A549 (cell line): ENCODE measurements at regions not wholly inside any gene's neighbourhood (a gene's known extent, or its start where the extent isn't known, plus 50 kb on each side); places are given as distances from the start of the nearest gene placed in this dataset.

Source experiments
- ATAC-seq, 2 experiments: fragments of 200-7000 bp in 1 of 2; fragments of >200 bp in 1 of 2; cut with Nextera tagmentation in 1 of 2; cut with Tn5 transposase in 1 of 2; 3 replicates each; pipeline versions ENCODE4 v1.8.0 to v1.9.1; 2018 to 2020; ENCODE audit warnings: mild to moderate bottlenecking in 1 of 2, moderate library complexity in 1 of 2
- CTCF ChIA-PET: fragments of 300-600 bp; sonication (Branson Sonifier 250); formaldehyde crosslinking; extraction: SDS; loops from one replicate; lab custom pipeline; 2021; ENCODE audit warnings: antibody characterized with exemption, inconsistent platforms; lab: Yijun Ruan, JAX
- POLR2A ChIA-PET: fragments of 350-600 bp; formaldehyde crosslinking; extraction: SDS; loops from one replicate; lab custom pipeline; 2021; ENCODE audit warnings: antibody characterized with exemption, inconsistent platforms; lab: Yijun Ruan, JAX
- DNase-seq, 2 experiments: peaks; one replicate each; pipeline versions ENCODE4 v3.0.0 to v3.0.0-alpha.2; 2011 to 2016; ENCODE audit warnings: low read depth in 1 of 2, low spot score in 1 of 2
- FAIRE-seq: peaks from 2 replicates; lab custom pipeline; 2011; peaks lifted over from hg19 to GRCh38; lab: Jason Lieb, UNC
- H3K27ac ChIP-seq, 2 experiments: fragments of >200 bp; sonication (Bioruptor Twin); formaldehyde crosslinking; 3 replicates each; pipeline ENCODE4 v1.5.1; 2016 to 2017
- H3K4me1 ChIP-seq: fragments of >200 bp; sonication (Bioruptor Twin); formaldehyde crosslinking; 3 replicates; pipeline ENCODE4 v1.6.1; 2016
- H3K4me2 ChIP-seq: fragments of >200 bp; sonication (Bioruptor Twin); formaldehyde crosslinking; 3 replicates; pipeline ENCODE4 v1.6.1; 2016
- H3K4me3 ChIP-seq: fragments of >200 bp; sonication (Bioruptor Twin); formaldehyde crosslinking; 3 replicates; pipeline ENCODE4 v1.5.1; 2016
- H3K9me3 ChIP-seq: fragments of >200 bp; sonication (Bioruptor Twin); formaldehyde crosslinking; 3 replicates; pipeline ENCODE4 v1.6.1; 2016
- BHLHE40 ChIP-seq: IDR thresholded peaks from 2 replicates; pipeline ENCODE4 v1.6.1; 2012; ENCODE audit warnings: low read depth, low read length, inconsistent platforms
- CBX2 ChIP-seq: fragments of 200-600 bp; sonication (generic); IDR thresholded peaks from 2 replicates; pipeline ENCODE4 v1.6.1; 2016; ENCODE audit warnings: low read depth, mild to moderate bottlenecking, borderline replicate concordance
- CBX8 ChIP-seq: fragments of 200-600 bp; sonication (generic); IDR thresholded peaks from 2 replicates; pipeline ENCODE4 v1.6.1; 2016
- EHMT2 ChIP-seq: fragments of 200-600 bp; sonication (generic); IDR thresholded peaks from 2 replicates; pipeline ENCODE4 v1.6.1; 2016; ENCODE audit warnings: antibody characterized with exemption, low read depth, mild to moderate bottlenecking, moderate library complexity
- ELK1 ChIP-seq: fragments of 150-350 bp; IDR thresholded peaks from 2 replicates; pipeline ENCODE4 v1.6.1; 2014; ENCODE audit warnings: low read depth, mild to moderate bottlenecking, low read length
- ESRRA ChIP-seq: fragments of 150-350 bp; IDR thresholded peaks from 2 replicates; pipeline ENCODE4 v1.6.1; 2014; ENCODE audit warnings: mild to moderate bottlenecking, low read length, borderline replicate concordance
- FOXS1 ChIP-seq: fragments of 250-450 bp; sonication (Bioruptor Pico); IDR thresholded peaks from 2 replicates; pipeline ENCODE4 v1.5.0; 2020; ENCODE audit warnings: mild to moderate bottlenecking, moderate library complexity
- HDAC2 ChIP-seq: fragments of 200-600 bp; sonication (generic); IDR thresholded peaks from 2 replicates; pipeline ENCODE4 v1.6.1; 2016
- HOXB5 ChIP-seq: fragments of 250-450 bp; sonication (Bioruptor Pico); IDR thresholded peaks from 2 replicates; pipeline ENCODE4 v1.5.0; 2020; ENCODE audit warnings: mild to moderate bottlenecking, moderate library complexity
- JUNB ChIP-seq: fragments of >200 bp; sonication (Bioruptor Twin); formaldehyde crosslinking; IDR thresholded peaks from 2 replicates; pipeline ENCODE4 v1.6.1; 2016
- MYC ChIP-seq: IDR thresholded peaks from 2 replicates; pipeline ENCODE4 v1.6.1; 2012; ENCODE audit warnings: mild to moderate bottlenecking, inconsistent platforms, low read length, improper control_type of control experiment, borderline replicate concordance
- POLR2A ChIP-seq: IDR thresholded peaks from 2 replicates; pipeline ENCODE4 v1.6.1; 2012; ENCODE audit warnings: mild to moderate bottlenecking, low read length
- POLR2AphosphoS2 ChIP-seq: conservative IDR thresholded peaks from 2 replicates; pipeline ENCODE4 v1.6.1; 2012; ENCODE audit warnings: low read length, improper control_type of control experiment, inconsistent platforms
- RARB ChIP-seq: fragments of 250-450 bp; sonication (Bioruptor Pico); IDR thresholded peaks from 2 replicates; pipeline ENCODE4 v1.8.0; 2021; ENCODE audit warnings: mild to moderate bottlenecking, moderate library complexity
- REST ChIP-seq: fragments of 200-600 bp; sonication (generic); IDR thresholded peaks from 2 replicates; pipeline ENCODE4 v1.6.1; 2016; ENCODE audit warnings: antibody characterized with exemption, mild to moderate bottlenecking, moderate library complexity
- RNF2 ChIP-seq: fragments of 200-600 bp; sonication (generic); IDR thresholded peaks from 2 replicates; pipeline ENCODE4 v1.6.1; 2016; ENCODE audit warnings: low read depth, mild to moderate bottlenecking, antibody characterized with exemption, moderate library complexity, borderline replicate concordance
- SMC3 ChIP-seq: fragments of >200 bp; sonication (Bioruptor Twin); formaldehyde crosslinking; IDR thresholded peaks from 3 replicates; pipeline ENCODE4 v1.6.1; 2018; ENCODE audit warnings: inconsistent platforms
- TFCP2L1 ChIP-seq: fragments of 250-450 bp; sonication (Bioruptor Pico); IDR thresholded peaks from 2 replicates; pipeline ENCODE4 v1.5.0; 2021; ENCODE audit warnings: mild to moderate bottlenecking
- ZFP36 ChIP-seq: fragments of 450-650 bp; IDR thresholded peaks from 2 replicates; pipeline ENCODE4 v1.6.1; 2014; ENCODE audit warnings: borderline replicate concordance; ENCODE audit not compliant: partially characterized antibody
- ZNF302 ChIP-seq: fragments of 250-450 bp; sonication (Bioruptor Pico); IDR thresholded peaks from 2 replicates; pipeline ENCODE4 v1.9.0; 2021; ENCODE audit warnings: inconsistent platforms, mild to moderate bottlenecking, moderate library complexity
- ZSCAN20 ChIP-seq: fragments of 250-450 bp; sonication (Bioruptor Pico); IDR thresholded peaks from 2 replicates; pipeline ENCODE4 v1.8.0; 2022; ENCODE audit warnings: mild to moderate bottlenecking, moderate library complexity
- WGBS: methylation state at CpG from one replicate; pipeline ENCODE4 v1.1.6; 2017; ENCODE audit errors: missing lambda C conversion rate; 5-methylcytosine and 5-hydroxymethylcytosine counted together

- Histone ChIP-seq H3K4me3 (no peak overlapping the region), H3K4me1 (no peaks in the 10 kb centered on the region), H3K27ac (no peak overlapping the region), H3K4me2 (no peak overlapping the region), H3K9me3 (no peaks in the 10 kb centered on the region)
- ATAC-seq (no peak), FAIRE-seq (no peak), DNase-seq (no peak)
- ChIA-PET POLR2A (no interaction called here), CTCF (no interaction called here)
- WGBS, result 0% methylated on average over 1 of the region's 1 CpG
- TF ChIP-seq JUNB, result no peak
- no peak for TF ChIP-seq SMC3
- TF ChIP-seq FOXS1 (CRISPR knock-in tag), result no peak
- TF ChIP-seq MYC, result no peak
- no peak for TF ChIP-seq CBX2
- TF ChIP-seq TFCP2L1 (CRISPR knock-in tag), result no peak
- TF ChIP-seq POLR2AphosphoS2, result no peak
- TF ChIP-seq REST, result no peak
- TF ChIP-seq ELK1, result no peak
- TF ChIP-seq HOXB5 (CRISPR knock-in tag), result no peak
- TF ChIP-seq ZSCAN20, result no peak
- TF ChIP-seq BHLHE40, result no peak
- TF ChIP-seq HDAC2, result no peak
These were observed 413.2 kb downstream of the LMO7 start for GRCh38 chr13:76049376-76049746.

GRCh38 chr13:76048675-76049375 lies 412.7 kb downstream of the LMO7 start:
- DNase-seq, result no peak
- TF ChIP-seq POLR2AphosphoS2 (no peak), HOXB5 (CRISPR knock-in tag) (no peak), ZNF302 (CRISPR knock-in tag) (no peak), ZFP36 (no peak), SMC3 (no peak), ELK1 (no peak), BHLHE40 (no peak), ZSCAN20 (no peak), CBX8 (no peak), EHMT2 (no peak), RARB (no peak), POLR2A (no peak), ESRRA (no peak), RNF2 (no peak)
- 31% methylated on average over 3 of the region's 3 CpGs for WGBS
- Histone ChIP-seq H3K4me1 (no peaks in the 10 kb centered on the region), H3K27ac (no peak overlapping the region), H3K9me3 (no peaks in the 10 kb centered on the region), H3K4me3 (no peak overlapping the region), H3K4me2 (no peak overlapping the region)
- ChIA-PET POLR2A (no interaction called here), CTCF (no interaction called here)
- no peak for FAIRE-seq
- ATAC-seq, result no peak
